ENCODE measurements at regions not wholly inside any gene's neighbourhood (a gene's known extent, or its start where the extent isn't known, plus 50 kb on each side); places are given as distances from the start of the nearest gene placed in this dataset.

DNA sequence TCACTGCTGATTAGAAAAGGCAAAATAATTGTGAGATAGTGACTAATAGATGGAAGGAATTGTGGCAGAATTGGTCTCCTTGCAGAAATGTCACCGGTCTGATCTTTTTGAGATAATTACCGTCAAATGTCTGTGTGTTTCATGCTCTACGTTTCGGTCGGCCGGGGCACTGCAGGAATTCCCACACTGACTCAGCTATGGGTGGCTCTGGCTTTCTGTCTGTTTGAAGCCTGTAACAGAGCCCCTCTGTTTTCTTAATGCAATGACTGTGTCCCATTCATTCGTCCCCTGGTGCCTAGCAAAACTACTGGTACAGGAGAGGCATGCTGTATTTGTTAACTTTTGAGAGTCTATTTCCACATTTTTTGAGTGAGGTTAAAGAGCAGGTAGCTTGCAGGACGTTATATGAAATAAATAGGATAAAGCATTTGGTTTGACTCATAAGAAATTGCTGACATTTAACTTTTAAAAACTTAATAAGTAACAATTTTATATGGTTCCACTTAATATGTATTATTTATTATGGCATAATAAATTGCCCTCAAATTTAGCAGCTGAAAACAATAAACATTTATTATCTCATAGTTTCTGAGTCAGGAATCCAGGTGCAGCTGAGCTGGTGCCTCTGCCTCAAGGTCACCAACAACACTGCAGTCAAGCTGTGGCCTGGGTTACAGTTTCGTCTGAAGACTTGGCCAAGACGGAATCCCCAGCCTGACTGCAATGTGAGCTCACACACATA is 53.3 kb upstream of the CTBP2 start:
- DNase-seq (ENCODE audit: low read depth), result no peak

DNA sequence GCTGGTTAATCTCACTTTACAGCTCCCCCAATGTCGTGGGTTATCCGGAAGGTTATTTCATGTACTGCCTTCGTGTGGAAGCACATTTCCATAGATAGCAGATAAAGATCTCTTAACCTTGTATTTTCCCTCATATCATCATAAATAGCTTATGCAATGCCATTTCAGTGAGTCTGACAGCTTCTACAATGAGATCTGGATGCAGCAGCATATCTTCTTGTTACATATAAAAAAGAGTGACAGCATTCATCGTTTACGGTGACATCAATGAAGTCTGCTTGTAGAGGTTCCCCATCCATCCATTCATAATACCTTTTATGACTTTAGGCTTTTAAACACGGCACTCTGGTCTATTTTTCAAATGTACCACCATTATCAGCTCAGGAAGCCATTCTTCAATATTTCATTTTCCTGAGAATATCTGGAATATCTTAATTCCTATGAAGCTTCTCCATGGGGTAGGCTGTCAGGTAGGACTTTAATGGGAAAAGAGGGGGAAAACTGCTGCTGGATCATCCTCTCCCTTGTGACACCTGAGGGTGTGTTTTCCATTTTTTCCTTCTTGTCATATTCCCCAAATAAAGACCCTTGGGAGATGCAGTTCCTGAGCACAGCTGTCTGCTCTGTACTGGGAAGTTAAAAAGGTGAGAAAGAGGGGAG is 51.9 kb upstream of the CTBP2 start:
- DNase-seq (ENCODE audit: low read depth), result no peak
